PC-9 (cell line): ENCODE measurements at regions not wholly inside any gene's neighbourhood (a gene's known extent, or its start where the extent isn't known, plus 50 kb on each side); places are given as distances from the start of the nearest gene placed in this dataset.
A peak's percentile ranks its signal among the peaks of the same experiment; 100 is the strongest.

Experiments
- BruUV-seq: library from RNA; stranded (reverse); fragments of 400-500 nt; replicated peaks from 2 replicates; lab custom pipeline; 2021; lab: Mats Ljungman, UMichigan
- CTCF ChIA-PET: fragments of 300-600 bp; sonication (Branson Sonifier 250); formaldehyde crosslinking; loops from one replicate; lab custom pipeline; 2022; ENCODE audit warnings: antibody characterized with exemption; lab: Charles Lee
- POLR2A ChIA-PET: fragments of 300-600 bp; sonication (Branson Sonifier 250); formaldehyde crosslinking; loops from one replicate; lab custom pipeline; 2022; ENCODE audit warnings: antibody characterized with exemption; ENCODE audit not compliant: unreplicated experiment; lab: Charles Lee
- DNase-seq, 2 experiments: peaks; one replicate each; pipeline versions ENCODE4 v3.0.0 to v3.0.0-alpha.2; 2015 to 2022; ENCODE audit warnings: mixed read lengths in 1 of 2
- H2AFZ ChIP-seq: fragments of 200-600 bp; sonication (generic); 2 replicates; pipeline ENCODE4 v1.8.1; 2017; ENCODE audit warnings: antibody characterized with exemption
- H3F3A ChIP-seq: fragments of 200-600 bp; sonication (generic); 2 replicates; pipeline ENCODE4 v1.8.1; 2017; ENCODE audit warnings: antibody characterized with exemption, mild to moderate bottlenecking, low read depth; ENCODE audit not compliant: insufficient read depth
- H3K27ac ChIP-seq: fragments of 200-600 bp; sonication (generic); 2 replicates; pipeline ENCODE4 v1.6.1; 2016; ENCODE audit warnings: mixed run types
- H3K27me3 ChIP-seq: fragments of 200-600 bp; sonication (generic); 2 replicates; pipeline ENCODE4 v1.6.1; 2016; ENCODE audit warnings: low read depth, mixed run types; ENCODE audit not compliant: insufficient read depth
- H3K36me3 ChIP-seq: fragments of 200-600 bp; sonication (generic); 2 replicates; pipeline ENCODE4 v1.6.1; 2016; ENCODE audit warnings: low read depth, mixed run types
- H3K4me1 ChIP-seq: fragments of 200-600 bp; sonication (generic); replicated peaks from 2 replicates; pipeline ENCODE4 v1.6.1; 2016; ENCODE audit warnings: mixed run types; ENCODE audit not compliant: insufficient read depth
- H3K4me2 ChIP-seq: fragments of 200-600 bp; sonication (generic); 2 replicates; pipeline ENCODE4 v1.6.1; 2017; ENCODE audit warnings: mixed run types
- H3K4me3 ChIP-seq: fragments of 200-600 bp; sonication (generic); 2 replicates; pipeline ENCODE4 v1.6.1; 2016; ENCODE audit warnings: mixed run types
- H3K79me2 ChIP-seq: fragments of 200-600 bp; sonication (generic); 2 replicates; pipeline ENCODE4 v1.6.1; 2017; ENCODE audit warnings: low read depth, mixed run types
- H3K9me2 ChIP-seq: fragments of 200-600 bp; sonication (generic); 2 replicates; pipeline ENCODE4 v1.8.1; 2017; ENCODE audit warnings: mild to moderate bottlenecking; ENCODE audit not compliant: insufficient read depth
- H3K9me3 ChIP-seq: fragments of 200-600 bp; sonication (generic); 2 replicates; pipeline ENCODE4 v1.8.1; 2016; ENCODE audit warnings: low read depth; ENCODE audit not compliant: insufficient read depth
- H4K20me1 ChIP-seq: fragments of 200-600 bp; sonication (generic); 2 replicates; pipeline ENCODE4 v1.8.1; 2017; ENCODE audit not compliant: insufficient read depth
- EZH2 ChIP-seq: fragments of 200-600 bp; sonication (generic); IDR thresholded peaks from 2 replicates; pipeline ENCODE4 v1.8.0; 2017; ENCODE audit warnings: antibody characterized with exemption, low read depth
- intact Hi-C: fragments of 100-400 bp; cut with micrococcal nuclease; formaldehyde crosslinking; loops from one replicate; pipeline ENCODE4 v1.10.0; 2022; ENCODE audit not compliant: unreplicated experiment
- TF ChIP-seq, protein P1 (sequence below): fragments of 200-600 bp; sonication (generic); conservative IDR thresholded peaks from 2 replicates; pipeline ENCODE4 v1.6.1; 2017; ENCODE audit warnings: mixed run types, antibody characterized with exemption, mild to moderate bottlenecking, moderate library complexity

GRCh38 chr1:103265551-103265950 lies 157.2 kb upstream of the COL11A1 start:
- Histone ChIP-seq H3F3A (no peaks in the 10 kb centered on the region), H3K9me2 (no peaks in the 10 kb centered on the region), H3K4me3 (no peak overlapping the region), H3K9me3 (no peaks in the 10 kb centered on the region), H2AFZ (no peak overlapping the region), H3K27me3 (no peaks in the 10 kb centered on the region), H3K79me2 (no peaks in the 10 kb centered on the region), H3K4me2 (no peak overlapping the region), H3K27ac (no peak overlapping the region), H3K36me3 (no peaks in the 10 kb centered on the region), H4K20me1 (no peaks in the 10 kb centered on the region), H3K4me1 (no peaks in the 10 kb centered on the region)
- DNase-seq = peak in 1 of 2 experiments; percentile 21
- intact Hi-C loops = no loop called here
- TF ChIP-seq EZH2 = no peak
- TF ChIP-seq, protein P1, sequence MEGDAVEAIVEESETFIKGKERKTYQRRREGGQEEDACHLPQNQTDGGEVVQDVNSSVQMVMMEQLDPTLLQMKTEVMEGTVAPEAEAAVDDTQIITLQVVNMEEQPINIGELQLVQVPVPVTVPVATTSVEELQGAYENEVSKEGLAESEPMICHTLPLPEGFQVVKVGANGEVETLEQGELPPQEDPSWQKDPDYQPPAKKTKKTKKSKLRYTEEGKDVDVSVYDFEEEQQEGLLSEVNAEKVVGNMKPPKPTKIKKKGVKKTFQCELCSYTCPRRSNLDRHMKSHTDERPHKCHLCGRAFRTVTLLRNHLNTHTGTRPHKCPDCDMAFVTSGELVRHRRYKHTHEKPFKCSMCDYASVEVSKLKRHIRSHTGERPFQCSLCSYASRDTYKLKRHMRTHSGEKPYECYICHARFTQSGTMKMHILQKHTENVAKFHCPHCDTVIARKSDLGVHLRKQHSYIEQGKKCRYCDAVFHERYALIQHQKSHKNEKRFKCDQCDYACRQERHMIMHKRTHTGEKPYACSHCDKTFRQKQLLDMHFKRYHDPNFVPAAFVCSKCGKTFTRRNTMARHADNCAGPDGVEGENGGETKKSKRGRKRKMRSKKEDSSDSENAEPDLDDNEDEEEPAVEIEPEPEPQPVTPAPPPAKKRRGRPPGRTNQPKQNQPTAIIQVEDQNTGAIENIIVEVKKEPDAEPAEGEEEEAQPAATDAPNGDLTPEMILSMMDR = no peak
- POLR2A ChIA-PET = no interaction called here
- BruUV-seq = no TSS peak
- CTCF ChIA-PET = no interaction called here

- Histone ChIP-seq H2AFZ (no peak overlapping the region), H3K27ac (no peak overlapping the region), H3K9me2 (no peaks in the 10 kb centered on the region), H3K27me3 (no peaks in the 10 kb centered on the region), H3K4me1 (no peaks in the 10 kb centered on the region), H3K36me3 (no peaks in the 10 kb centered on the region), H3K9me3 (no peaks in the 10 kb centered on the region), H3K4me3 (no peak overlapping the region), H4K20me1 (no peaks in the 10 kb centered on the region), H3F3A (no peaks in the 10 kb centered on the region), H3K79me2 (no peaks in the 10 kb centered on the region), H3K4me2 (no peak overlapping the region)
- CTCF ChIA-PET = no interaction called here
- TF ChIP-seq, protein P1 = no peak
- no peak for TF ChIP-seq EZH2
- POLR2A ChIA-PET = no interaction called here
- BruUV-seq = no TSS peak
- intact Hi-C loops = no loop called here
- no peak for DNase-seq
These were observed 151.7 kb upstream of the COL11A1 start for GRCh38 chr1:103259982-103260381.

DNA sequence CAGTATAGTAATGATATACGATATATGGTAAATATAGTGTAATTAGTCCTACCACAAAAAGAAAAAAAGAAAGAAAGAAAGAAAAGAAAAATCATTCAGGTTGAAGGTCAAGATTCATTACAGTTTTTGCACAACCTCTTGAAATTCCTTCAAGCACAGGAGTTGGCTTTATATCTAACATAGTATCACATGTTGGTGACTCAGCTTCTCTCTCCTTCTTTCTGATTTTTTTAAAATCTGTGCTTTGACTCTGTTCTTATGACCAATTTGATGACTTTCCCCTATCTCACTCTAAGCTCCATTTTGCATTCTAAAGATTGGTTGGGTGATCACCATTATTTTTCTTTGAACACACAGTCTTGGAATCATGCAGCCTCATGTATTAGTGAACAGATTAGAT lies 148.2 kb upstream of the COL11A1 start:
- Histone ChIP-seq H4K20me1 (no peaks in the 10 kb centered on the region), H3K27me3 (no peaks in the 10 kb centered on the region), H2AFZ (no peak overlapping the region), H3K9me3 (no peaks in the 10 kb centered on the region), H3K36me3 (no peaks in the 10 kb centered on the region), H3K4me2 (no peak overlapping the region), H3K4me3 (no peak overlapping the region), H3K9me2 (no peaks in the 10 kb centered on the region), H3K4me1 (no peaks in the 10 kb centered on the region), H3K79me2 (no peaks in the 10 kb centered on the region), H3F3A (no peaks in the 10 kb centered on the region), H3K27ac (no peak overlapping the region)
- BruUV-seq = no TSS peak
- TF ChIP-seq, protein P1 = no peak
- no peak for TF ChIP-seq EZH2
- DNase-seq = no peak
- intact Hi-C loops = no loop called here
- ChIA-PET POLR2A (no interaction called here), CTCF (no interaction called here)
